NT2/D1 (cell line): ENCODE measurements at regions not wholly inside any gene's neighbourhood (a gene's known extent, or its start where the extent isn't known, plus 50 kb on each side); places are given as distances from the start of the nearest gene placed in this dataset.

Experiments
- SUZ12 ChIP-seq: IDR thresholded peaks from 2 replicates; pipeline ENCODE4 v1.6.1; 2011; ENCODE audit not compliant: insufficient read length, insufficient read depth; ENCODE audit errors: extremely low read depth
- YY1 ChIP-seq: IDR thresholded peaks from 2 replicates; pipeline ENCODE4 v1.6.1; 2011; ENCODE audit not compliant: insufficient read length, insufficient read depth
- ZNF274 ChIP-seq: IDR thresholded peaks from 2 replicates; pipeline ENCODE4 v1.6.1; 2011; ENCODE audit warnings: mild to moderate bottlenecking, low read depth, low read length

DNA sequence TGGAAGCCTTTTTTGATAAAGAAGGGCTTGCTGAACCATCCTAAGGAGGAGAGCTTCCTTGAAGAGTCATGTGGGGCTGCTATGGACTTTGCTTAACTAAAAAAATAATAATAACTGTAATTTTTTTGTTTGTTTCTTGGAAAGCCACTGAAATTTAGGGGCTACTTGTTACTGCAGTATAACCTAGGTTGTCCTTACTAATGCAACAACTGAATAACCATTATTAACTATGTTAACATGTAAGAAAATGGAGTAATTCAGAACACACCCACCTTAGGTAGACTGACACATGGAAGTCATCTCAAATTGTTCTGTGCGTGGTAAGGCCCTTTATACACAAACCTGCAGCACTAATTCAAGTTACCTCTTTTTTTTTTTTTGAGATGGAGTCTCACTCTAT lies 90.9 kb upstream of the SOX4 start:
- no peak for TF ChIP-seq YY1
- no peak for TF ChIP-seq SUZ12
- TF ChIP-seq ZNF274 = no peak
